ENCODE measurements at regions not wholly inside any gene's neighbourhood (a gene's known extent, or its start where the extent isn't known, plus 50 kb on each side); places are given as distances from the start of the nearest gene placed in this dataset.
A peak's percentile ranks its signal among the peaks of the same experiment; 100 is the strongest.

- no peaks in the 10 kb centered on the region for H3K9me2 ChIP-seq (ENCODE audit: insufficient read depth)
- no peak overlapping the region for H3K4me2 ChIP-seq
- intact Hi-C loops (cut with micrococcal nuclease; ENCODE audit: unreplicated experiment), result no loop called here
- no peaks in the 10 kb centered on the region for H4K20me1 ChIP-seq (ENCODE audit: insufficient read depth)
- no peaks in the 10 kb centered on the region for H3K36me3 ChIP-seq (ENCODE audit: low read depth)
- no TSS peak for BruUV-seq (replicated peaks)
- ChIA-PET POLR2A (ENCODE audit: unreplicated experiment) (no interaction called here), CTCF (no interaction called here)
- no peaks in the 10 kb centered on the region for H3K9me3 ChIP-seq (ENCODE audit: insufficient read depth, low read depth)
- DNase-seq, result no peak
- H3K27me3 ChIP-seq (ENCODE audit: insufficient read depth, low read depth), result peaks cover 92% of the 10 kb centered on the region
- H3K27ac ChIP-seq, result no peak overlapping the region
- H3K4me1 ChIP-seq (replicated peaks; ENCODE audit: insufficient read depth), result no peaks in the 10 kb centered on the region
- H3K79me2 ChIP-seq (ENCODE audit: low read depth), result no peaks in the 10 kb centered on the region
- H2AFZ ChIP-seq, result no peak overlapping the region
- TF ChIP-seq EZH2 (IDR thresholded peaks at IDR 0.05; ENCODE audit: low read depth) (no peak), CTCF (conservative IDR thresholded peaks at IDR 0.05) (no peak)
- H3F3A ChIP-seq (ENCODE audit: insufficient read depth, low read depth), result no peaks in the 10 kb centered on the region
- H3K4me3 ChIP-seq, result no peak overlapping the region
Measured at GRCh38 chr19:30212574-30212973, 159.6 kb upstream of the ZNF536 start.

GRCh38 chr19:30214651-30215051 lies 157.5 kb upstream of the ZNF536 start:
- Histone ChIP-seq H3K9me2 (ENCODE audit: insufficient read depth) (no peaks in the 10 kb centered on the region), H3F3A (ENCODE audit: insufficient read depth, low read depth) (no peaks in the 10 kb centered on the region), H3K36me3 (ENCODE audit: low read depth) (no peaks in the 10 kb centered on the region), H4K20me1 (ENCODE audit: insufficient read depth) (no peaks in the 10 kb centered on the region), H2AFZ (no peak overlapping the region), H3K27me3 (ENCODE audit: insufficient read depth, low read depth) (peaks cover 82% of the 10 kb centered on the region), H3K4me1 (replicated peaks; ENCODE audit: insufficient read depth) (no peaks in the 10 kb centered on the region), H3K4me2 (no peak overlapping the region), H3K27ac (no peak overlapping the region), H3K9me3 (ENCODE audit: insufficient read depth, low read depth) (no peaks in the 10 kb centered on the region), H3K4me3 (no peak overlapping the region), H3K79me2 (ENCODE audit: low read depth) (no peaks in the 10 kb centered on the region)
- intact Hi-C loops (cut with micrococcal nuclease; ENCODE audit: unreplicated experiment), result no loop called here
- POLR2A ChIA-PET (ENCODE audit: unreplicated experiment), result no interaction called here
- no TSS peak for BruUV-seq (replicated peaks)
- CTCF ChIA-PET, result no interaction called here
- TF ChIP-seq CTCF (conservative IDR thresholded peaks at IDR 0.05), result no peak
- no peak for TF ChIP-seq EZH2 (IDR thresholded peaks at IDR 0.05; ENCODE audit: low read depth)
- peak in 1 of 2 experiments; percentile 49 for DNase-seq

- no peaks in the 10 kb centered on the region for H4K20me1 ChIP-seq (ENCODE audit: insufficient read depth)
- H3K79me2 ChIP-seq (ENCODE audit: low read depth), result no peaks in the 10 kb centered on the region
- BruUV-seq (replicated peaks), result no TSS peak
- TF ChIP-seq CTCF (conservative IDR thresholded peaks at IDR 0.05), result no peak
- TF ChIP-seq EZH2 (IDR thresholded peaks at IDR 0.05; ENCODE audit: low read depth), result no peak
- DNase-seq, result no peak
- H2AFZ ChIP-seq, result no peak overlapping the region
- H3K4me3 ChIP-seq, result no peak overlapping the region
- H3K27me3 ChIP-seq (ENCODE audit: insufficient read depth, low read depth), result peaks cover 76% of the 10 kb centered on the region
- no peaks in the 10 kb centered on the region for H3K36me3 ChIP-seq (ENCODE audit: low read depth)
- no peaks in the 10 kb centered on the region for H3K9me3 ChIP-seq (ENCODE audit: insufficient read depth, low read depth)
- CTCF ChIA-PET, result no interaction called here
- H3K27ac ChIP-seq, result no peak overlapping the region
- no peak overlapping the region for H3K4me2 ChIP-seq
- H3K9me2 ChIP-seq (ENCODE audit: insufficient read depth), result no peaks in the 10 kb centered on the region
- POLR2A ChIA-PET (ENCODE audit: unreplicated experiment), result no interaction called here
- H3K4me1 ChIP-seq (replicated peaks; ENCODE audit: insufficient read depth), result no peaks in the 10 kb centered on the region
- H3F3A ChIP-seq (ENCODE audit: insufficient read depth, low read depth), result no peaks in the 10 kb centered on the region
- intact Hi-C loops (cut with micrococcal nuclease; ENCODE audit: unreplicated experiment), result no loop called here
Measured at GRCh38 chr19:30215248-30215647, 156.9 kb upstream of the ZNF536 start.
